Stomach (tissue), 8 donors: ENCODE measurements at regions not wholly inside any gene's neighbourhood (a gene's known extent, or its start where the extent isn't known, plus 50 kb on each side); places are given as distances from the start of the nearest gene placed in this dataset.

ENCODE experiments used
- DNase-seq, 2 donors: peaks; one replicate each; pipeline versions ENCODE4 v3.0.0 to v3.0.0-alpha.2; 2013 to 2019
- H3K27ac ChIP-seq, 5 donors: fragments of 200-600 bp in 4 of 5; sonication (generic) in 4 of 5; one replicate each; pipeline ENCODE4 v1.5.1; 2013 to 2019; ENCODE audit warnings: mild to moderate bottlenecking in 1 of 5, moderate library complexity in 1 of 5
- H3K27me3 ChIP-seq, 3 donors: fragments of 200-600 bp; sonication (generic); one replicate each; pipeline ENCODE4 v1.5.1; 2017 to 2019; ENCODE audit warnings: mixed run types in 1 of 3
- H3K36me3 ChIP-seq, 4 donors: fragments of 200-600 bp; sonication (generic); 1 replicate in 3 of 4; 2 replicates in 1 of 4; pipeline ENCODE4 v1.5.1; 2016 to 2019
- H3K4me1 ChIP-seq, 4 donors: fragments of 200-600 bp; sonication (generic); one replicate each; pipeline ENCODE4 v1.5.1; 2016 to 2019
- H3K4me3 ChIP-seq, 4 donors: fragments of 200-600 bp; sonication (generic) in 3 of 4; one replicate each; pipeline ENCODE4 v1.5.1; 2016 to 2019; ENCODE audit warnings: mild to moderate bottlenecking in 1 of 4
- H3K9me3 ChIP-seq, 4 donors: fragments of 200-600 bp; sonication (generic); one replicate each; pipeline ENCODE4 v1.5.1; 2016 to 2019
- EP300 ChIP-seq: sonication (generic); formaldehyde crosslinking; IDR thresholded peaks from one replicate; pipeline ENCODE4 v1.6.1; 2017; ENCODE audit warnings: antibody characterized with exemption
- POLR2A ChIP-seq, 4 donors: fragments of 450-650 bp; IDR thresholded peaks; one replicate each; pipeline ENCODE4 v1.6.1; 2016; ENCODE audit warnings: antibody characterized with exemption in 4 of 4, control low read depth in 2 of 4, mild to moderate bottlenecking in 1 of 4, moderate library complexity in 1 of 4
- POLR2AphosphoS5 ChIP-seq, 3 donors: sonication (generic); formaldehyde crosslinking; IDR thresholded peaks; one replicate each; pipeline ENCODE4 v1.6.1; 2016; ENCODE audit warnings: antibody characterized with exemption in 3 of 3
- WGBS, 5 donors: extraction: QIAGEN DNeasy Blood & Tissue Kit in 3 of 5; methylation state at CpG; one replicate each; pipeline versions ENCODE4 v1.1.5 to v1.1.7; 2013 to 2018; 5-methylcytosine and 5-hydroxymethylcytosine counted together
- intact Hi-C: fragments of 100-400 bp; cut with DNase I; formaldehyde crosslinking; loops from one replicate; pipeline ENCODE4 v1.15.1; 2023; ENCODE audit warnings: low total_unique reads
- TF ChIP-seq, protein P1 (sequence below), 7 experiments: fragments of 450-650 bp in 4 of 7; fragments of 200-600 bp in 3 of 7; sonication (generic) in 3 of 7; IDR thresholded peaks; one replicate each; pipeline ENCODE4 v1.5.1; 2016 to 2019; ENCODE audit warnings: antibody characterized with exemption in 7 of 7, control low read depth in 2 of 7, mild to moderate bottlenecking in 1 of 7
- donor health status: healthy with polysubstance abuse.
- donor health status: Bipolar disorder and iron deficiency.
- donor health status: healthy.

DNA sequence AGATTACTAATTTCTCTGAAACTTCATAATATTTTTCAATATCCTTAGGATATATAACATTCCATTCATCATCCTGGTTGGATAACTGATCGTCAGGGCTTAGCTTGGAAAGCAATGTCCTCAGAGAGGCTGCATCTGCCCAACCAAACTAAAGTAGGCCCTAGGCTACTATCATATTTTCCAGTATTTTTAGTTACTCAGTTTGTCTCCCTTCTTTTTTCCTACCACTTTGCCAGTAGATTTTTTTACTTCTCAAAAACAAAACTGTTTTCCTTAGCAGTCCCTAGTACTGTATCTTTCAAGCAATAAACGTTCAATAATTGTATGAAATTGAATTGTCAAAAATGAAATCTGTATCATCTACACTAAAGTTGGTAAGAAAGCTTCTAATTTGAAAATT lies 452.0 kb downstream of the TFEC start:
- no peak for DNase-seq
- Histone ChIP-seq H3K4me1 (no peaks in the 10 kb centered on the region), H3K27me3 (no peaks in the 10 kb centered on the region), H3K27ac (no peak overlapping the region), H3K4me3 (no peak overlapping the region), H3K9me3 (no peaks in the 10 kb centered on the region), H3K36me3 (no peaks in the 10 kb centered on the region)
- 54 to 95% (median 84%) methylated on average over 2 of the region's 2 CpGs for WGBS, 5 donors
- intact Hi-C loops = no loop called here
- TF ChIP-seq POLR2A (IDR thresholded peaks at IDR 0.05) = no peak
- TF ChIP-seq, protein P1, sequence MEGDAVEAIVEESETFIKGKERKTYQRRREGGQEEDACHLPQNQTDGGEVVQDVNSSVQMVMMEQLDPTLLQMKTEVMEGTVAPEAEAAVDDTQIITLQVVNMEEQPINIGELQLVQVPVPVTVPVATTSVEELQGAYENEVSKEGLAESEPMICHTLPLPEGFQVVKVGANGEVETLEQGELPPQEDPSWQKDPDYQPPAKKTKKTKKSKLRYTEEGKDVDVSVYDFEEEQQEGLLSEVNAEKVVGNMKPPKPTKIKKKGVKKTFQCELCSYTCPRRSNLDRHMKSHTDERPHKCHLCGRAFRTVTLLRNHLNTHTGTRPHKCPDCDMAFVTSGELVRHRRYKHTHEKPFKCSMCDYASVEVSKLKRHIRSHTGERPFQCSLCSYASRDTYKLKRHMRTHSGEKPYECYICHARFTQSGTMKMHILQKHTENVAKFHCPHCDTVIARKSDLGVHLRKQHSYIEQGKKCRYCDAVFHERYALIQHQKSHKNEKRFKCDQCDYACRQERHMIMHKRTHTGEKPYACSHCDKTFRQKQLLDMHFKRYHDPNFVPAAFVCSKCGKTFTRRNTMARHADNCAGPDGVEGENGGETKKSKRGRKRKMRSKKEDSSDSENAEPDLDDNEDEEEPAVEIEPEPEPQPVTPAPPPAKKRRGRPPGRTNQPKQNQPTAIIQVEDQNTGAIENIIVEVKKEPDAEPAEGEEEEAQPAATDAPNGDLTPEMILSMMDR (IDR thresholded peaks at IDR 0.05) = no peak
- no peak for TF ChIP-seq POLR2AphosphoS5 (IDR thresholded peaks at IDR 0.05)
- TF ChIP-seq EP300 = no peak

- H3K4me1 ChIP-seq = no peaks in the 10 kb centered on the region
- no peaks in the 10 kb centered on the region for H3K36me3 ChIP-seq
- DNase-seq = no peak
- no peaks in the 10 kb centered on the region for H3K27me3 ChIP-seq
- 57 to 74% (median 62%) methylated on average over 6 of the region's 6 CpGs for WGBS, 5 donors
- TF ChIP-seq POLR2A (IDR thresholded peaks at IDR 0.05) (no peak), EP300 (no peak), POLR2AphosphoS5 (IDR thresholded peaks at IDR 0.05) (no peak)
- TF ChIP-seq, protein P1 (IDR thresholded peaks at IDR 0.05) = no peak
- no peak overlapping the region for H3K27ac ChIP-seq
- no peak overlapping the region for H3K4me3 ChIP-seq
- H3K9me3 ChIP-seq = no peaks in the 10 kb centered on the region
- intact Hi-C loops = no loop called here
Measured at GRCh38 chr7:115574681-115575291, 455.8 kb downstream of the TFEC start.

- Histone ChIP-seq H3K4me3 (no peak overlapping the region), H3K27me3 (no peaks in the 10 kb centered on the region), H3K27ac (no peak overlapping the region), H3K9me3 (no peaks in the 10 kb centered on the region), H3K36me3 (no peaks in the 10 kb centered on the region), H3K4me1 (no peaks in the 10 kb centered on the region)
- TF ChIP-seq POLR2AphosphoS5 (IDR thresholded peaks at IDR 0.05) = no peak
- TF ChIP-seq EP300 = no peak
- no peak for TF ChIP-seq POLR2A (IDR thresholded peaks at IDR 0.05)
- TF ChIP-seq, protein P1 (IDR thresholded peaks at IDR 0.05) = no peak
- 70 to 85% (median 82%) methylated on average over 1 of the region's 1 CpG for WGBS, 5 donors
- intact Hi-C loops = no loop called here
- no peak for DNase-seq
Measured at GRCh38 chr7:115572111-115572510, 458.5 kb downstream of the TFEC start.

DNA sequence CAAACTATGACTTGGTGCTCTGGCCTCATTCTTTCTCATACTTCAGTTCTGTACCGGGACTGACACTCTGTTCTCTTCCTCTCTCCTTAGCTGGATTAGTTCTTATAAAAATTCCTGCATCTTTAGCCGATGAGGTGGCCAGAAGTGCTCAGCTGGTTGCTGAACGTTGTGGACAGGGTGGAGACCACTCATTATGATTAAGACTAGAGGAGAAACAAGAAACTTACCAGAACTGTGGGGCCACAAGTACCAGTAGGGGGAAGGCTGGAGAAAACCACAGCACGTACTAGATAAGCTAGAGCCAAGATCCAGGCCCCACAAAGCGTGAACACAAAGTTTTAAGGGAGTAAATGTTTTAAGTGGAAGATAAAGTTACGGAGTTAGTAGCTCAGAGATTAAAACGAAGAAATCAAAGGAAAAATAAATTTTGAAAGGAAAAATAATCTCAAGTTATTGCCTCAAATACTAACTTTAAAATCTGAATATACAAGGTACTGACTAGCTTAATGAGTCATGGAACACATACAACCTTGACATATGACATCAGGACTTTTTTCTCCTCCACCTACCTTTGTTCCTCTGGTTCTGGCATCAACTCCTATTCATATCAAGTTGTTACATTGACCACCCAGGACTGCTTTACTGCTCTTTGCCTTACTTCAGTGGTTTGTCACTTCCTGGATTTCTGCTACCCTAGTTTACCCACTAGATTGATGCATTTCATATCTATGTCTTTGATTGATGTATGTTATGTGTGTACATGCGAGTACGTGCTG lies 469.0 kb downstream of the TFEC start:
- TF ChIP-seq EP300 = no peak
- TF ChIP-seq, protein P1 (IDR thresholded peaks at IDR 0.05) = no peak
- no peak for TF ChIP-seq POLR2AphosphoS5 (IDR thresholded peaks at IDR 0.05)
- no peak for TF ChIP-seq POLR2A (IDR thresholded peaks at IDR 0.05)

More for the DNA sequence above, 469.0 kb downstream of the TFEC start:
- Histone ChIP-seq H3K27ac (no peak overlapping the region), H3K4me1 (no peaks in the 10 kb centered on the region), H3K36me3 (no peaks in the 10 kb centered on the region), H3K27me3 (no peaks in the 10 kb centered on the region), H3K9me3 (no peaks in the 10 kb centered on the region), H3K4me3 (no peak overlapping the region)
- DNase-seq = peak in 1 of 2 donors; percentile 9
- WGBS, 5 donors = 30 to 65% (median 55%) methylated on average over 9 of the region's 9 CpGs
- intact Hi-C loops = no loop called here
